HepG2 (cell line): ENCODE measurements at regions not wholly inside any gene's neighbourhood (a gene's known extent, or its start where the extent isn't known, plus 50 kb on each side); places are given as distances from the start of the nearest gene placed in this dataset.

Experiments used
- CBX2 ChIP-seq, 2 experiments: fragments of 200-600 bp in 1 of 2; sonication (generic); formaldehyde crosslinking in 1 of 2; IDR thresholded peaks; 2 replicates each; pipeline versions ENCODE4 v1.7.0 to v1.8.1; 2018 to 2022; ENCODE audit warnings: low read depth in 2 of 2, low read length in 1 of 2, mild to moderate bottlenecking in 1 of 2, missing genetic modification reagents in 1 of 2
- CC2D1A ChIP-seq: sonication (generic); formaldehyde crosslinking; IDR thresholded peaks from 2 replicates; pipeline ENCODE4 v1.8.1; 2023; ENCODE audit warnings: mild to moderate bottlenecking, missing genetic modification reagents
- CENPX ChIP-seq: sonication (generic); formaldehyde crosslinking; IDR thresholded peaks from 2 replicates; pipeline ENCODE4 v1.9.0; 2021; ENCODE audit warnings: mild to moderate bottlenecking, missing genetic modification reagents, moderate library complexity
- EP300 ChIP-seq, 3 experiments: sonication (generic) in 1 of 3; formaldehyde crosslinking in 1 of 3; IDR thresholded peaks; 2 replicates each; pipeline versions ENCODE4 v1.5.1 to v1.6.1; 2011 to 2020; ENCODE audit warnings: low read depth in 2 of 3, low read length in 2 of 3, borderline replicate concordance in 1 of 3, improper control_type of control experiment in 1 of 3, mild to moderate bottlenecking in 1 of 3, missing genetic modification reagents in 1 of 3, moderate library complexity in 1 of 3
- HCFC1 ChIP-seq: fragments of 150-350 bp; IDR thresholded peaks from 2 replicates; pipeline ENCODE4 v1.6.1; 2014; ENCODE audit warnings: low read depth, low read length
- HNRNPL ChIP-seq: fragments of 200-400 bp; formaldehyde crosslinking; IDR thresholded peaks from 2 replicates; pipeline ENCODE4 v1.6.1; 2017; ENCODE audit warnings: mild to moderate bottlenecking, low read depth, low read length
- SOX5 ChIP-seq: IDR thresholded peaks from 2 replicates; pipeline ENCODE4 v1.6.1; 2016; ENCODE audit warnings: borderline replicate concordance
- SOX6 ChIP-seq, 2 experiments: fragments of 450-650 bp in 1 of 2; sonication (generic) in 1 of 2; formaldehyde crosslinking in 1 of 2; IDR thresholded peaks; 2 replicates each; pipeline versions ENCODE4 v1.4.0 to v1.6.1; 2017 to 2020; ENCODE audit warnings: antibody characterized with exemption in 1 of 2, mild to moderate bottlenecking in 1 of 2, missing genetic modification reagents in 1 of 2
- U2AF1 ChIP-seq: fragments of 200-400 bp; formaldehyde crosslinking; optimal IDR thresholded peaks from 2 replicates; pipeline ENCODE3; 2017; ENCODE audit warnings: mild to moderate bottlenecking, low read depth, low read length
- ZFP1 ChIP-seq: IDR thresholded peaks from 2 replicates; pipeline ENCODE4 v1.6.1; 2016
- ZFYVE20 ChIP-seq: sonication (generic); formaldehyde crosslinking; IDR thresholded peaks from 2 replicates; pipeline ENCODE4 v1.8.0; 2023; ENCODE audit warnings: low read depth, mild to moderate bottlenecking, moderate library complexity, missing genetic modification reagents, borderline replicate concordance
- ZNF337 ChIP-seq: sonication (generic); formaldehyde crosslinking; IDR thresholded peaks from 2 replicates; pipeline ENCODE4 v1.5.1; 2020; ENCODE audit warnings: missing genetic modification reagents, low read depth, mild to moderate bottlenecking, borderline replicate concordance
- ZNF672 ChIP-seq: sonication (generic); formaldehyde crosslinking; IDR thresholded peaks from 2 replicates; pipeline ENCODE4 v1.8.1; 2022; ENCODE audit warnings: missing genetic modification reagents
- ZNF883 ChIP-seq: sonication (generic); formaldehyde crosslinking; IDR thresholded peaks from 2 replicates; pipeline ENCODE4 v1.5.1; 2020; ENCODE audit warnings: mild to moderate bottlenecking, missing genetic modification reagents; ENCODE audit errors: not compliant biosample characterization
- TF ChIP-seq, protein P1 (sequence below): sonication (generic); formaldehyde crosslinking; IDR thresholded peaks from 2 replicates; pipeline ENCODE4 v1.4.0; 2020; ENCODE audit warnings: missing genetic modification reagents
- TF ChIP-seq, protein P2 (sequence below), 2 experiments: sonication (generic) in 1 of 2; formaldehyde crosslinking in 1 of 2; IDR thresholded peaks; 2 replicates each; pipeline versions ENCODE4 v1.4.0 to v1.6.1; 2016 to 2020; ENCODE audit warnings: borderline replicate concordance in 1 of 2, low read depth in 1 of 2, mild to moderate bottlenecking in 1 of 2, missing genetic modification reagents in 1 of 2
- TF ChIP-seq, protein P3 (sequence below): fragments of 450-650 bp; IDR thresholded peaks from 2 replicates; pipeline ENCODE4 v1.6.1; 2016
- TF ChIP-seq, protein P4 (sequence below): IDR thresholded peaks from 2 replicates; pipeline ENCODE4 v1.6.1; 2016; ENCODE audit warnings: missing biosample characterization, missing genetic modification reagents, low read depth
- TF ChIP-seq, protein P5 (sequence below): sonication (generic); formaldehyde crosslinking; IDR thresholded peaks from 2 replicates; pipeline ENCODE4 v1.5.0; 2020; ENCODE audit warnings: missing genetic modification reagents

DNA sequence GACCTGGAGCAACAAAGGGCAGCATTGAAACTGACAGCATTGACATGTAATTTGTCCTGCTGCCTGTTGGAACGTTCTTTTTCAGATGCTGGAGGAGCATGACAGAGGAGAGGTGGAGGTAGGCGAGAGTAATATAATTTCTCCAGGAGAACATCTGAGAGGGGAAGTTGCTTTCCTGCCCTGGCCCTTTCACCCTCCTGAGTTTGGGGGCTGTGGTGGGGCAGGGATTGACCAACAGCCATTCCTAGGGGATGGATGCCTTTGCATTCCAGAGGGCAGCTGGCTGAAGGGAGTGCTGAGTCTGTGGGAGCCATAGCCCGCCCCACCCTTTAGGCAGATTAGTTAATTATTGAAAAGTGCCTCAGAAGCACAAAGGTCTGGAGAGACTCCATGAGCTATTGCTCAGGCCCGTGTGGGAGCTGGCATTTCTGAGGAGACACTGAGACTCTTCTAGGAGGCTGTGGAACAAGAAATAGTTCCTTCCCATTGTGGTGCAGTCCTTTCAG lies 73.5 kb downstream of the ARF6 start (continued):
- no peak for TF ChIP-seq EP300 (IDR thresholded peaks at IDR 0.05; ENCODE audit: low read depth in 2 of 2, low read length in 2 of 2)
- TF ChIP-seq EP300 (CRISPR knock-in tag; IDR thresholded peaks at IDR 0.05; ENCODE audit: borderline replicate concordance): no peak
- no peak for TF ChIP-seq ZFYVE20 (CRISPR knock-in tag)
- TF ChIP-seq, protein P1, sequence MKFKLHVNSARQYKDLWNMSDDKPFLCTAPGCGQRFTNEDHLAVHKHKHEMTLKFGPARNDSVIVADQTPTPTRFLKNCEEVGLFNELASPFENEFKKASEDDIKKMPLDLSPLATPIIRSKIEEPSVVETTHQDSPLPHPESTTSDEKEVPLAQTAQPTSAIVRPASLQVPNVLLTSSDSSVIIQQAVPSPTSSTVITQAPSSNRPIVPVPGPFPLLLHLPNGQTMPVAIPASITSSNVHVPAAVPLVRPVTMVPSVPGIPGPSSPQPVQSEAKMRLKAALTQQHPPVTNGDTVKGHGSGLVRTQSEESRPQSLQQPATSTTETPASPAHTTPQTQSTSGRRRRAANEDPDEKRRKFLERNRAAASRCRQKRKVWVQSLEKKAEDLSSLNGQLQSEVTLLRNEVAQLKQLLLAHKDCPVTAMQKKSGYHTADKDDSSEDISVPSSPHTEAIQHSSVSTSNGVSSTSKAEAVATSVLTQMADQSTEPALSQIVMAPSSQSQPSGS (CRISPR knock-in tag): peak; percentile 42; the same call in 1 of the 2 replicates
- TF ChIP-seq, protein P2, sequence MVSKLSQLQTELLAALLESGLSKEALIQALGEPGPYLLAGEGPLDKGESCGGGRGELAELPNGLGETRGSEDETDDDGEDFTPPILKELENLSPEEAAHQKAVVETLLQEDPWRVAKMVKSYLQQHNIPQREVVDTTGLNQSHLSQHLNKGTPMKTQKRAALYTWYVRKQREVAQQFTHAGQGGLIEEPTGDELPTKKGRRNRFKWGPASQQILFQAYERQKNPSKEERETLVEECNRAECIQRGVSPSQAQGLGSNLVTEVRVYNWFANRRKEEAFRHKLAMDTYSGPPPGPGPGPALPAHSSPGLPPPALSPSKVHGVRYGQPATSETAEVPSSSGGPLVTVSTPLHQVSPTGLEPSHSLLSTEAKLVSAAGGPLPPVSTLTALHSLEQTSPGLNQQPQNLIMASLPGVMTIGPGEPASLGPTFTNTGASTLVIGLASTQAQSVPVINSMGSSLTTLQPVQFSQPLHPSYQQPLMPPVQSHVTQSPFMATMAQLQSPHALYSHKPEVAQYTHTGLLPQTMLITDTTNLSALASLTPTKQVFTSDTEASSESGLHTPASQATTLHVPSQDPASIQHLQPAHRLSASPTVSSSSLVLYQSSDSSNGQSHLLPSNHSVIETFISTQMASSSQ (IDR thresholded peaks at IDR 0.05; ENCODE audit: low read depth): peak; percentile 94
- TF ChIP-seq, protein P2 (CRISPR knock-in tag; IDR thresholded peaks at IDR 0.05; ENCODE audit: borderline replicate concordance): peak; percentile 97
- TF ChIP-seq ZNF672 (CRISPR knock-in tag): no peak
- TF ChIP-seq CBX2 (IDR thresholded peaks at IDR 0.05; ENCODE audit: low read depth, low read length): no peak
- no peak for TF ChIP-seq CBX2 (CRISPR knock-in tag; IDR thresholded peaks at IDR 0.05; ENCODE audit: low read depth)
- no peak for TF ChIP-seq HNRNPL
- TF ChIP-seq, protein P3, sequence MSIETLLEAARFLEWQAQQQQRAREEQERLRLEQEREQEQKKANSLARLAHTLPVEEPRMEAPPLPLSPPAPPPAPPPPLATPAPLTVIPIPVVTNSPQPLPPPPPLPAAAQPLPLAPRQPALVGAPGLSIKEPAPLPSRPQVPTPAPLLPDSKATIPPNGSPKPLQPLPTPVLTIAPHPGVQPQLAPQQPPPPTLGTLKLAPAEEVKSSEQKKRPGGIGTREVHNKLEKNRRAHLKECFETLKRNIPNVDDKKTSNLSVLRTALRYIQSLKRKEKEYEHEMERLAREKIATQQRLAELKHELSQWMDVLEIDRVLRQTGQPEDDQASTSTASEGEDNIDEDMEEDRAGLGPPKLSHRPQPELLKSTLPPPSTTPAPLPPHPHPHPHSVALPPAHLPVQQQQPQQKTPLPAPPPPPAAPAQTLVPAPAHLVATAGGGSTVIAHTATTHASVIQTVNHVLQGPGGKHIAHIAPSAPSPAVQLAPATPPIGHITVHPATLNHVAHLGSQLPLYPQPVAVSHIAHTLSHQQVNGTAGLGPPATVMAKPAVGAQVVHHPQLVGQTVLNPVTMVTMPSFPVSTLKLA: no peak
- no peak for TF ChIP-seq SOX6 (IDR thresholded peaks at IDR 0.05)
- peak; percentile 67 for TF ChIP-seq SOX6 (CRISPR knock-in tag; IDR thresholded peaks at IDR 0.05)
- TF ChIP-seq CC2D1A (CRISPR knock-in tag): no peak
- no peak; the same call in 1 of the 2 replicates for TF ChIP-seq SOX5 (CRISPR knock-in tag)
- TF ChIP-seq, protein P4, sequence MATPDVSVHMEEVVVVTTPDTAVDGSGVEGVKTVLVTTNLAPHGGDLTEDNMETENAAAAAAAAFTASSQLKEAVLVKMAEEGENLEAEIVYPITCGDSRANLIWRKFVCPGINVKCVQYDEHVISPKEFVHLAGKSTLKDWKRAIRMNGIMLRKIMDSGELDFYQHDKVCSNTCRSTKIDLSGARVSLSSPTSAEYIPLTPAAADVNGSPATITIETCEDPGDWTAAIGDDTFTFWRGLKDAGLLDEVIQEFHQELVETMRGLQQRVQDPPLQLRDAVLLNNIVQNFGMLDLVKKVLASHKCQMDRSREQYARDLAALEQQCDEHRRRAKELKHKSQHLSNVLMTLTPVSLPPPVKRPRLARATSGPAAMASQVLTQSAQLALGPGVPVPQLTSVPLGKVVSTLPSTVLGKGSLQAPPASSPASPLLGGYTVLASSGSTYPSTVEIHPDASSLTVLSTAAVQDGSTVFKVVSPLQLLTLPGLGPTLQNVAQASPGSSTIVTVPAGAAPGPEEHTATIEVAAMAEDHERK (CRISPR knock-in tag): no peak
- no peak for TF ChIP-seq CENPX (CRISPR knock-in tag)
- no peak for TF ChIP-seq U2AF1
- TF ChIP-seq HCFC1: no peak
- TF ChIP-seq ZNF883 (CRISPR knock-in tag): no peak
- TF ChIP-seq, protein P5, sequence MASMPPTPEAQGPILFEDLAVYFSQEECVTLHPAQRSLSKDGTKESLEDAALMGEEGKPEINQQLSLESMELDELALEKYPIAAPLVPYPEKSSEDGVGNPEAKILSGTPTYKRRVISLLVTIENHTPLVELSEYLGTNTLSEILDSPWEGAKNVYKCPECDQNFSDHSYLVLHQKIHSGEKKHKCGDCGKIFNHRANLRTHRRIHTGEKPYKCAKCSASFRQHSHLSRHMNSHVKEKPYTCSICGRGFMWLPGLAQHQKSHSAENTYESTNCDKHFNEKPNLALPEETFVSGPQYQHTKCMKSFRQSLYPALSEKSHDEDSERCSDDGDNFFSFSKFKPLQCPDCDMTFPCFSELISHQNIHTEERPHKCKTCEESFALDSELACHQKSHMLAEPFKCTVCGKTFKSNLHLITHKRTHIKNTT (CRISPR knock-in tag): no peak
- TF ChIP-seq ZNF337 (CRISPR knock-in tag): no peak
- 0 out of 2 replicates have a peak, but pooled peaks have one; percentile 63 for TF ChIP-seq ZFP1 (CRISPR knock-in tag)
